HepG2 (cell line): ENCODE measurements at regions not wholly inside any gene's neighbourhood (a gene's known extent, or its start where the extent isn't known, plus 50 kb on each side); places are given as distances from the start of the nearest gene placed in this dataset.

ENCODE experiments used
- JUND ChIP-seq: sonication (generic); formaldehyde crosslinking; IDR thresholded peaks from 2 replicates; pipeline ENCODE4 v1.8.0; 2022; ENCODE audit warnings: mild to moderate bottlenecking, missing genetic modification reagents
- RAD51 ChIP-seq: fragments of 450-650 bp; IDR thresholded peaks from 2 replicates; pipeline ENCODE4 v1.6.1; 2016; ENCODE audit warnings: borderline replicate concordance
- RFX5 ChIP-seq: IDR thresholded peaks from 2 replicates; pipeline ENCODE4 v1.6.1; 2011; ENCODE audit warnings: low read depth, low read length, improper control_type of control experiment
- SAFB2 ChIP-seq: sonication (generic); formaldehyde crosslinking; IDR thresholded peaks from 2 replicates; pipeline ENCODE4 v1.5.1; 2020; ENCODE audit warnings: missing genetic modification reagents, low read depth, mild to moderate bottlenecking, borderline replicate concordance
- SMC3 ChIP-seq: IDR thresholded peaks from 2 replicates; pipeline ENCODE4 v1.6.1; 2011; ENCODE audit warnings: low read length, improper control_type of control experiment
- SNRNP70 ChIP-seq: fragments of 200-400 bp; formaldehyde crosslinking; IDR thresholded peaks from 2 replicates; pipeline ENCODE4 v1.6.1; 2017; ENCODE audit warnings: mild to moderate bottlenecking, low read depth, low read length, moderate library complexity
- ZFP1 ChIP-seq: IDR thresholded peaks from 2 replicates; pipeline ENCODE4 v1.6.1; 2016
- ZSCAN29 ChIP-seq: sonication (generic); formaldehyde crosslinking; conservative IDR thresholded peaks from 2 replicates; pipeline ENCODE4 v1.4.0; 2020; ENCODE audit warnings: mild to moderate bottlenecking, missing genetic modification reagents
- TF ChIP-seq, protein P1 (sequence below), 2 experiments: sonication (generic) in 1 of 2; formaldehyde crosslinking in 1 of 2; IDR thresholded peaks; 2 replicates each; pipeline versions ENCODE4 v1.4.0 to v1.6.1; 2016 to 2020; ENCODE audit warnings: borderline replicate concordance in 1 of 2, low read depth in 1 of 2, mild to moderate bottlenecking in 1 of 2, missing genetic modification reagents in 1 of 2
- TF ChIP-seq, protein P2 (sequence below): sonication (generic); formaldehyde crosslinking; IDR thresholded peaks from 2 replicates; pipeline ENCODE4 v1.8.1; 2022; ENCODE audit warnings: mild to moderate bottlenecking, missing genetic modification reagents
- TF ChIP-seq, protein P3 (sequence below): sonication (generic); formaldehyde crosslinking; IDR thresholded peaks from 2 replicates; pipeline ENCODE4 v1.4.0; 2020; ENCODE audit warnings: low read depth, mild to moderate bottlenecking, missing genetic modification reagents
- TF ChIP-seq, protein P4 (sequence below): sonication (generic); formaldehyde crosslinking; IDR thresholded peaks from 2 replicates; pipeline ENCODE4 v1.4.0; 2020; ENCODE audit warnings: missing genetic modification reagents
- TF ChIP-seq, protein P5 (sequence below): sonication (generic); formaldehyde crosslinking; IDR thresholded peaks from 2 replicates; pipeline ENCODE4 v1.5.1; 2020; ENCODE audit warnings: mild to moderate bottlenecking, moderate library complexity, missing genetic modification reagents

DNA sequence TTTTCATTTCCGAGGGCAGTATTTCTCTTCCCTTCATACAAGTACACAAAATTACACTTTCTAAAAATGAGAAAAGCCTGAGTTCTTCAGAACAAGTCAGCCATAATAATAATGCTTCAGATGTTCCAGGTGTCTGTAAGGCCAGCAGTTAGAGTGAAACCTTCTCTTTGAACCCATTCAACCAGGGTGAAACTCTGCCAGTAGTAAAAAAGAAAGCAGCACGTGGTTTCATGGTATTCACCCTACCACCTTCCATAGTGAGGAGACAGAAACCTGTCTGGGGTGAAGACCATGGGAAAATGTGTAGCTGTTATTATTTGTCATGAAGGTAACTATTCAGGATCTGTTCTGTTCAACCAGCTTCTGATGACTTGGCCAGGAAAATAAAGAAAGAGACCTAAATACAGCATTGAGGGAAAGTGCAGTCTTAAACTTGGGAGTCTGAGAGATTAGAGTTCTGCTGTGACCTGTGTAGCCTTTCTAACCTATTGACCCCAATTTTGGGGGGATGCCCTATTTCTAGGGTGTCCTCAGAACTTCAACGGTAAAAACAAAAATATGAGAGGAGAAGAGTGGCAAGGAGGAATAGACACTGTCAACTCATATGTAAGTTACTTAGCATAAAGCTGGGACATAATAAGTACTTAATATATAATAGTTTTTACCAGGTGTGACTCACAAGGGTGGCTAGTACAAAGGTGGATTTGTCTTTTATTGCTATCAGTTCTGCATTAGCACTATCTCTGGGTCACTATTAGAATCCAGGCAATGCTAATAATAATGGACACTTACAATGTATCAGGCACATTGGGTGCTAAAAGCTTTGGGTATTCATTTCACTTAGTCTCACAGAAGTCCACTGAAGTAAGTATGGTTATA lies 70.0 kb upstream of the TNFSF4 start:
- TF ChIP-seq, protein P1, sequence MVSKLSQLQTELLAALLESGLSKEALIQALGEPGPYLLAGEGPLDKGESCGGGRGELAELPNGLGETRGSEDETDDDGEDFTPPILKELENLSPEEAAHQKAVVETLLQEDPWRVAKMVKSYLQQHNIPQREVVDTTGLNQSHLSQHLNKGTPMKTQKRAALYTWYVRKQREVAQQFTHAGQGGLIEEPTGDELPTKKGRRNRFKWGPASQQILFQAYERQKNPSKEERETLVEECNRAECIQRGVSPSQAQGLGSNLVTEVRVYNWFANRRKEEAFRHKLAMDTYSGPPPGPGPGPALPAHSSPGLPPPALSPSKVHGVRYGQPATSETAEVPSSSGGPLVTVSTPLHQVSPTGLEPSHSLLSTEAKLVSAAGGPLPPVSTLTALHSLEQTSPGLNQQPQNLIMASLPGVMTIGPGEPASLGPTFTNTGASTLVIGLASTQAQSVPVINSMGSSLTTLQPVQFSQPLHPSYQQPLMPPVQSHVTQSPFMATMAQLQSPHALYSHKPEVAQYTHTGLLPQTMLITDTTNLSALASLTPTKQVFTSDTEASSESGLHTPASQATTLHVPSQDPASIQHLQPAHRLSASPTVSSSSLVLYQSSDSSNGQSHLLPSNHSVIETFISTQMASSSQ (IDR thresholded peaks at IDR 0.05; ENCODE audit: low read depth): no peak
- TF ChIP-seq, protein P1 (CRISPR knock-in tag; IDR thresholded peaks at IDR 0.05; ENCODE audit: borderline replicate concordance): no peak
- TF ChIP-seq, protein P2, sequence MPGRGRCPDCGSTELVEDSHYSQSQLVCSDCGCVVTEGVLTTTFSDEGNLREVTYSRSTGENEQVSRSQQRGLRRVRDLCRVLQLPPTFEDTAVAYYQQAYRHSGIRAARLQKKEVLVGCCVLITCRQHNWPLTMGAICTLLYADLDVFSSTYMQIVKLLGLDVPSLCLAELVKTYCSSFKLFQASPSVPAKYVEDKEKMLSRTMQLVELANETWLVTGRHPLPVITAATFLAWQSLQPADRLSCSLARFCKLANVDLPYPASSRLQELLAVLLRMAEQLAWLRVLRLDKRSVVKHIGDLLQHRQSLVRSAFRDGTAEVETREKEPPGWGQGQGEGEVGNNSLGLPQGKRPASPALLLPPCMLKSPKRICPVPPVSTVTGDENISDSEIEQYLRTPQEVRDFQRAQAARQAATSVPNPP: no peak
- TF ChIP-seq, protein P3, sequence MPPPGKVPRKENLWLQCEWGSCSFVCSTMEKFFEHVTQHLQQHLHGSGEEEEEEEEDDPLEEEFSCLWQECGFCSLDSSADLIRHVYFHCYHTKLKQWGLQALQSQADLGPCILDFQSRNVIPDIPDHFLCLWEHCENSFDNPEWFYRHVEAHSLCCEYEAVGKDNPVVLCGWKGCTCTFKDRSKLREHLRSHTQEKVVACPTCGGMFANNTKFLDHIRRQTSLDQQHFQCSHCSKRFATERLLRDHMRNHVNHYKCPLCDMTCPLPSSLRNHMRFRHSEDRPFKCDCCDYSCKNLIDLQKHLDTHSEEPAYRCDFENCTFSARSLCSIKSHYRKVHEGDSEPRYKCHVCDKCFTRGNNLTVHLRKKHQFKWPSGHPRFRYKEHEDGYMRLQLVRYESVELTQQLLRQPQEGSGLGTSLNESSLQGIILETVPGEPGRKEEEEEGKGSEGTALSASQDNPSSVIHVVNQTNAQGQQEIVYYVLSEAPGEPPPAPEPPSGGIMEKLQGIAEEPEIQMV (CRISPR knock-in tag): no peak
- TF ChIP-seq ZFP1 (CRISPR knock-in tag) (no peak), JUND (CRISPR knock-in tag) (no peak), SAFB2 (CRISPR knock-in tag) (no peak), ZSCAN29 (no peak), SMC3 (no peak), RFX5 (no peak), RAD51 (no peak), SNRNP70 (no peak)
- TF ChIP-seq, protein P4, sequence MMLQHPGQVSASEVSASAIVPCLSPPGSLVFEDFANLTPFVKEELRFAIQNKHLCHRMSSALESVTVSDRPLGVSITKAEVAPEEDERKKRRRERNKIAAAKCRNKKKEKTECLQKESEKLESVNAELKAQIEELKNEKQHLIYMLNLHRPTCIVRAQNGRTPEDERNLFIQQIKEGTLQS (CRISPR knock-in tag): no peak
- TF ChIP-seq, protein P5, sequence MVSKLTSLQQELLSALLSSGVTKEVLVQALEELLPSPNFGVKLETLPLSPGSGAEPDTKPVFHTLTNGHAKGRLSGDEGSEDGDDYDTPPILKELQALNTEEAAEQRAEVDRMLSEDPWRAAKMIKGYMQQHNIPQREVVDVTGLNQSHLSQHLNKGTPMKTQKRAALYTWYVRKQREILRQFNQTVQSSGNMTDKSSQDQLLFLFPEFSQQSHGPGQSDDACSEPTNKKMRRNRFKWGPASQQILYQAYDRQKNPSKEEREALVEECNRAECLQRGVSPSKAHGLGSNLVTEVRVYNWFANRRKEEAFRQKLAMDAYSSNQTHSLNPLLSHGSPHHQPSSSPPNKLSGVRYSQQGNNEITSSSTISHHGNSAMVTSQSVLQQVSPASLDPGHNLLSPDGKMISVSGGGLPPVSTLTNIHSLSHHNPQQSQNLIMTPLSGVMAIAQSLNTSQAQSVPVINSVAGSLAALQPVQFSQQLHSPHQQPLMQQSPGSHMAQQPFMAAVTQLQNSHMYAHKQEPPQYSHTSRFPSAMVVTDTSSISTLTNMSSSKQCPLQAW (CRISPR knock-in tag): no peak
